Stromal cell of bone marrow (primary cell): ENCODE measurements at regions not wholly inside any gene's neighbourhood (a gene's known extent, or its start where the extent isn't known, plus 50 kb on each side); places are given as distances from the start of the nearest gene placed in this dataset.
"Not testable (repeated sequence)": the region's sequence is repeated elsewhere in the genome, so short reads cannot be mapped to it uniquely, and the experiment has no call there.

Experiments used
- DNase-seq: peaks from one replicate; pipeline ENCODE4 v3.0.0-alpha.2; 2012; ENCODE audit warnings: low read depth

DNA sequence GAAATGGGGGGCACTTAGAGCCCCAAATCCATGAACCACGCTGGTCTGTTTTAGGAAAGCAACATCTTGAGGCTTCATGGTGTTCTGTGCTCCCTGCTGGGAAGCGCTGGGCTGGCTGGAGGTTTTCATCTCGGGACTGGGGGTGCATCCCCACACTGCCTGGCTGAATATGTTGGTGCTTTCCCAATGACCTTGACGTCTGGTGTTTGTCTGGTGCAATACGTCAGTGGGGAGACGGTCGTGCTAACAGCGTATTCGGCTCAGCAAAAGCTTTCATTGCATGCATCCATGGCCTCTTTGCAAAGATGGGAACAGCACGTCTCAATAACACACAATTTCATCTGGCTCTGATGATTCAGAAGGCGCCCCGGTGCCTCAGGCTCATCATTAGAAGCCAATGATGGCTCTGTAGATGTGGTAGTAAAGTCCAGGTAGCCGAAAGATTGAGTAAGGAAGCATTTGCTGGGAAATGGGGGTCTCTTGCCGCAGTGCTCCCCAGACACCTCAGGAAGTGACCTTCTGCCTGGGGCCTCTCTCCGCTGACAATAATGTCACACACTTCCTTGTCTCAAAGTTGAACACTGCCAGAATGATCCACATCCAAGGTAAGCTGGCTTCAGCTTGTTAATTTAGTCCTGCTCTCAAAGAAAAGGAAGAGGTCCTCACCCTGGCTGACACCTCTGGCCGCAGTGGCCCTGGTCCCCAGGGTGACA is 97.7 kb downstream of the ING1 start:
- no peak for DNase-seq

DNA sequence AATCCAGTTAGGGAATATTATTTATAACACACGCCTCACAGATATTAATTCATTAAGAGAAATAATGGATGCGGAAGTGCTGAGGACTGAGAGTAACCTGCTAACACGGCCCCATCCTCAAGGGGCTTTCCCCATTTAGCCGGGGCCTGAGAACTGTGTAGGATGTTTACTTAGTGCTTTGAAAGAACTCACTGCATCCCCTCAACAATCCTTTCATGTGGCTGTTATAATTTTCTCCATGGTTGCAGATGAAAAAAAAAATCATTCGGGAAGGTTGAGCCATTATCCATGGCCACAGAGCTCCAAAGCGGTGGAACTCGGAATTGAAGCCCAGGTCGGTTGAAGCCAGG is 98.2 kb downstream of the ING1 start:
- DNase-seq, result no peak

DNA sequence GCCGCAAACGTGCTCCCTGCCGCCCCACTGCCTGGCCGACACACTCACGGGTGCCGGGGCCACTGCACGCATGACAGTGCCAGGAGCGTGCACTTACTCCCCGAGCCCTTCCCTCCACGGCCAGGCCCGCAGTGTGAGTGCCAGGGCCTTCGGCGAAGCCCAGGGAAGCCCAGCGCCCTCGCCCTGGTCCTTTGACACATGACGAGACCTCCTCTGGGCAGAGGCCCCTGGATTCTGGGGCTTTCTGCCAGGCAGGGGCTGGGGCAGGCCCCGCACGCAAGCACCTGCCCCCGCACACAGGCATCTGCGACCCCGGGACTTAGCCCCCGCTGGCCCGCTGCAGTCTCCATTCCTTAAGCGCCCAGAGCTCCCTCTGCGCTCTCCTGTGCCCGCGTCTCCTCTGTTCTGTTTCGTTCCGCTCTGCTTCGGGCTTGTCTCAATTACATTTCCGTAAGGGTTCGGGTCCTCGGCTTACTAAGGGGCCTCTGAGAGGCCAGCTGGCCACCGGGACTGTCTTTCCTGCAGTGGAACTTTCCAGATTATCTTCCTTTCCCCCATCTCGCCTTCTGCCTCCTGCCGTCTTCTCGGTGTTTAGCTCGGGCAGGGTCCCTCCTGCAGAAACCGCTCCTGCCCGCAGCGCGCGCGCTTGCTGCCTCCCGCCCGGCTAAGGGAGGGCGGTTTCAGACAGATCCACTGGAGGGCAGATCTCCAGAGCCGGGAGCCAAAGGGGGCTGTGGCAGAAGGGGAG is 98.8 kb downstream of the ING1 start:
- no peak for DNase-seq

DNA sequence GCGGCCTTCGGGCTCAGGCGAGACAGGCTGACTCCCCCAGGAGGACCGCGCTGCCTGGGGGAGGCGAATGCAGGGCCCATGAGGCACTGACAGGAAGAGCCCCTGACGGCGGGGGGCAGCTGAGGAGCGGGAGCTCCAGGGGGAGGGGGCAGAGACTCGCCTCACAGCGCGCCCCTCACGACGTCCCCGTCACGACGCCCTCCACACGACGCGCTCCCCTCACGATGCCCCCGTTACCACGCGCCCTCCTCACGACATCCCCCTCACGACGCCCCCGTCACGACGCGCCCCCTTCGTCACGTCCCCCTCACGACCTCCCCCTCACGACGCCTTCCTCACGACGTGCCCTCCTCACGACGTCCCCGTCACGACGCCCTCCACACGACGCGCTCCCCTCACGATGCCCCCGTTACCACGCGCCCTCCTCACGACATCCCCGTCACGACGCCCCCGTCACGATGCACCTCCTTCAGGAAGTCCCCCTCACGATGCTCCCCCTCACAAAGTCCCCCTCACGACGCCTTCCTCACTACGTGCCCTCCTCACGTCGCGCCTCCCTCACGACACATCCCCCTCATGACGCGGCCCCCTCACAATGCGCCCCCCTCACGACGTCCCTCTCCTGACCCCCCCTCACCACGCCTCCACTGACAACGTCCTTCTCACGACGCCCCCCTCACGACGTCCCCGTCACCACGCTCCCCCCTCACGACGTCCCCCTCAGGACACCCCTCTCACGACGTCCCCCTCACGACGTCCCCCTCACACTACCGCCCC is 99.6 kb downstream of the ING1 start:
- DNase-seq, result no peak

DNA sequence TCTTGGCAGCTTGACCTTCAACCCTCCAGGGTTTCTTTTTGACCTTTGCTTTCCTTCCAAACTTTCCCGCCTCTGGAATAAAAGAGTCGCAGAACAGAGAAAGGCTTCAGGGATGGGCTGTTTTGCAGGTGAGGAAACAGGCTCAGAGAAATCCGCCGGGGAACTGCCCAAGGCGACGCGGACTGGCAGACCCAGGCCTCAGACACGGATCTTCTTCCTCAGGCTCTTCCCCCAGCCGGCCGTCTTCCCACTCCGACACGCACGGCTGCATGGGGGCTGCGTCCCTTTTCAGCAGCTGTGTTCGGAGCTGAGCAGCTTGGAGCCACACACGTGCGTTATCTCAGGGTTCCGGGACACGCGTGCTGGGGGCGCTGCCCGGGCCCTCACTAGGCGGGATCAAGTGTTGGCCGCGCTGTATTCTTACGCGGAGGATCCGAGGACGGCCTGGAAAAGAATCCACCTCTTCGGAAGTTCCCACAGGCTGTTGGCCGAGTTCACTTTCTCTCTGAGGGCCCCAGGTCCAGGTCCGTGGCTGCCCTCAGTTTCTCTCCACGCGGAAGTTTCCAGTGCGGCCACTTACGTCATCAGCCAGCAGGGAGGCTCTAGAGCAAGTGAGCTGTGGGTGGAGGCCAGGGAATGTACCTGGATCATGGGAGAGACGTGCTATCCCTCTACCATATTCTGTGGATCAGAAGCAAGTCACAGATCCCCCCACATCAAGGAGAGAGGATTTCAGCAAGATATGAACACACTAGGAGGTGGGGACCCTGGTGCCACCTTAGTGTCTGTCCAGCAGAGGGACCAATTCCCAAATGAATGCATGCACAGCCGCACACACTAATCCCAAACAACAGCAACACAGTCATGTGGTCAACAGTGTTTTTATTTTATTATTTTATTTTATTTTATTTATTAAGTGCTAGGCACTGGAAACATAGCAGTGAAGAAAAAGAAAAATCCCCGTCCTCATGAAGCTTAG is 100.4 kb downstream of the ING1 start:
- no peak for DNase-seq

DNA sequence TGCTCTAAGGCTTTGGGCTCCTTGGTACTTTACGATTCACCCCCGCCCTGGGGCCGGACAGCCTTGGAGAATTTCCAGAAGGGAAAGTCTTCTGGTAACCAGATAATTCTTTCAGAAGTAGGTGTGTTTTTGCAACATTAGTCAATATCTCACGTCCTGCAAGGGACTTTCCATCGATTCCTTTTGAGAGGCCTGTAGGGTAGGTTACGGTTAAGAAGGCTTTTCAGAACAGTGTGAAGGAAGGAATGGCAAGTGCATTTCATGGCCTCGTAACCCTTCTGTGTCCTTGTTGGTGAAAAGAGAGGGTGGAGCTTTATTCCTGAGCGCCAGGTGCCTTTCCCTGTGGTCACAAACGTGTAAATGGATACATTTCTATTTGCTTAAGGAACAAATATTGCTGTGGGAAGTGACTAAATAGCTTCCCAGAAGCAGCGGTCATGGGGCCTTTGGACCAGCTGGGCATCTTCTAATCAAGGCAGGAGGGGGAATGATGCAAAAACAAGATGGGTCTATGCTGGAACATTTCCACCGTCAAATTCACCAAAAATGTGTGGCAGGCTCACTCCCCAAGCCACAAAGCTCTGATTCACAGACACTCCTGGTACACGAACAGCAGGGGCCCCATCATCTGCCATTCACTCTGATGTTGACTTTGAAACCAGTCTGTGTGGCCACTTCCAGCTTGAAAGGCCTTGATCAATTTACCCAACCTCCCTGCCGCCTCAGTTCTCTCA is 99.2 kb downstream of the ANKRD10 start:
- DNase-seq, result no peak

DNA sequence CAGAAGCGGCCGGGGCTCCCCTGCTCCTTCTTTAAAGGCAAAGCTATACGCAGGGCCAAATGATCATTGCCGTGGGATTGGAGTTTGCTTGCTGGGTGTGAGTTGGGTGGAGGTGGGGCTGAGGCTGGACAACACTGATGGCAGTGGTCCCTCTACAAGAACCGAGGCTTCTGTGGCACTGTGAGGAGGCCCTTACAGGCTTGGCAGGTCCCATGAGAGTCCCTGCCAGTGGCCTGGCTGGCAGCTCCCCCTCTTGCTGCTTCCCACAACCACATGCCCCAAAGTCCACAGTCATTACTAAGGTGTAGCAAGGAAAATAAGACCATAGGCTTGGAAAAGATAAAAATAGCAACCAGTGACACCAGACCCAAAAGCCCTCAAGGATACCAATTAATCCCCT is 98.4 kb downstream of the ANKRD10 start:
- no peak for DNase-seq

DNA sequence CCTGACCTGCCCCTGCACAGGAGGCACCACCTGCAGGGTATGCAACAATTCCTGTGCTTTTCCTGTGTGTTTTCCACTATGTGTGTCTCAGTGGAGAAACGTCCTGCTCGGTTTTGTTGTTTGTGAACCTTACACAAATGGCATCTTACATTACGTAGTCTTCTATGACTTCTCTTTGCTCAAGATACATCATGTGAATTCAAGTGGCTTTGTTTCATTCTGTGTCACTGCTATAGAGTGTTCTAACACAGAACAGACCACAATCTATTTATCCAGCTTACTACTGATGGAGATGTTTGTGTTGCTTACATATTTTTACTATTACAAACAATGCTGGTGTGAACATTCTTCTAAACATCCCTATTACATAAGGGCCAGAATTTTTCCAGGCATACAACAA is 97.7 kb downstream of the ANKRD10 start:
- DNase-seq, result no peak

DNA sequence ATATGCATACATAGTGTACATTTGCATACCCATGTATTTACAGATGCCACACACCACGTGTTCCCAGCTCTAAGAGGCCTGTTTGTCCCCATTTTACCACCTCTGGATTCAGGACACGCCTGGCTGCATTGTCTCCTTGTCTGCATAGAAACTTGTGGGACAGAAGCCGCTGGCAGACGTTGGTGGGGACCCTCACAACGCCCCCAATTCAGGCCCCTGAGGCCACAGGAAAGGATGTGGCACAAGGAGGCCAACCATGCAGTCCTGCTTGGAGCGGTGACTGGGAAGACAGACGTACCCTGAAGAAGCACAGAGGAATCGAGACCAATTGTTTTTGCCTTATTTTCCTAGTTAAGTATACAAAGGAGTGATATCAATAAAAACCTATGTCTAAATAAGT is 96.1 kb downstream of the ANKRD10 start:
- DNase-seq, result no peak

DNA sequence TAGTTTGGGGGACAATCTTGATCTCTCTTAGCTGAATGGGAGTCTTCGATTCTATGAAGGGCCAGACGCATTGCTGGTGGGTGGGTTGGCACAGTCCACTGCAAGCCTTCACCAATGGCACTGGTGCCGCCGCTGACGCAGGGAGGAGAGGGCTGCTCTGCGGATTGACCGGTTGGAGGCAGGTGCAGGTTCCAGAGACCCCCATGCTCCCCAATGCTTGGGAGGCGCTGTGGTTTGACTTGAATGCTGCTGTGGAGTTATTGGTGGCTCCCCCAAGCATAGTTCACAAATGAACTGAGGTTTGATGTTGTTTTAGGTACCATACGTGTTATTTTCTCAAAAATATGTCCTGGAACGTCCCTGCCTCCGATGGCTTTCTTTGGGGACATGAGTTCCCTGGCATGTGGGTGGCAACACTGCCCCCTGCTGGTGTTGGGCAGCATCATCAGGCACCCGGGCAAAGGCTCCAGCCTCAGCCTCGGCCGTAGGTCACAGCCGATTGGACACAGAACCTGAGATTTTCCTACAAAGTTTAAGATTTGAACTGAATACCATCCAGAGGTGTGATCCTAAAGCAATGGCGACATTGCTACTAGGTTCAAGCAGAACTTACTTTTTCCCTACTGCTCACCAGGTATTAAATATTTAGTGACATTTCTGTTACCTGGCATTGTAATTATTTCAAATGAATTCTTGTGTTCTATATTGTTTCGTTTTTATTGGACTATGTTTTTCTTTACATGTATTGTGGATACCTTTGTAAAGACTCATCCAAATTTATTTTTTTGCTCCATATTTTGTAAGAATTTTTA is 95.5 kb downstream of the ANKRD10 start:
- peak; percentile 45 for DNase-seq

DNA sequence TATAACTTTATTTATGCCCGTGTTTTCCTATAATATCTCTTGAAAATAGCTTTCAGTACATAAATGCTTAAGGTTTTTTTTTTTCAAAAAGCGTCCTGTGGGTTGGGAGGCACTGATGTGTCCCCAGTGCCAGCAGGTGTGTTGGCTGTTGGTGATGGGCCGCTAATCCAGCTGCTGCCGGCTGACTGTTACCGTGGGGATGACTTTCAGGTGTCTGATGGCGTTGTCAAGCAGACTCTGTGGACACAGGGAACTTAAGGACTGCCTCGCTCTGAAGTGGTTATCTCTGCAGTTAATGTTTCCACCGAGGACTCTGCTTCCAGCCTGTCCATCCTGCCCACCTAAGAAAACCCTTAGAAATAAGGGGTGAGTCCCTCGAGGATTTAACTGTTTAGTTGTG is 94.5 kb downstream of the ANKRD10 start:
- no peak for DNase-seq

DNA sequence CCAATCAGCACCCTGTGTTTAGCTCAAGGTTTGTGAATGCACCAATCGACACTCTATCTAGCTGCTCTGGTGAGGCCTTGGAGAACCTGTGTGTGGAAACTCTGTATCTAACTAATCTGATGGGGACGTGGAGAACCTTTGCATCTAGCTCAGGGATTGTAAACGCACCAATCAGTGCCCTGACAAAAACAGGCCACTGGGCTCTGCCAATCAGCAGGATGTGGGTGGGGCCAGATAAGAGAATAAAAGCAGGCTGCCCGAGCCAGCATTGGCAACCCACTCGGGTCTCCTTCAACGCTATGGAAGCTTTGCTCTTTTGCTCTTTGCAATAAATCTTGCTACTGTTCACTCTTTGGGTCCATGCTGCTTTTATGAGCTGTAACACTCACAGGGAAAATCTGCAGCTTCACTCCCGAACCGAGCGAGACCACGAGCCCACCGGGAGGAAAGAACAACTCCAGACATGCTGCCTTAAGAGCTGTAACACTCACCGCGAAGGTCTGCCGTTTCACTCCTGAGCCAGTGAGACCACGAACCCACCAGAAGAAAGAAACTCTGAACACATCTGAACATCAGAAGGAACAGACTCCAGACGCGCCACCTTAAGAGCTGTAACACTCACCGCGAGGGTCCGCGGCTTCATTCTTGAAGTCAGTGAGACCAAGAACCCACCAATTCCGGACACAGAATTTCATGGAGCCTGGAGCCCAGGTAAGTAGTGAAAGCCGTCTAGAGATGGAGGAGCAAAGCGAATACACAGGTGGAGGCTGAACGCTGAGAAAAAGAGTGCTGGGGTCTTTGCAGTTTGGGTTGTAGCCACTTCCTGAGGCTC is 92.8 kb downstream of the ANKRD10 start:
- DNase-seq, result not testable (repeated sequence)

DNA sequence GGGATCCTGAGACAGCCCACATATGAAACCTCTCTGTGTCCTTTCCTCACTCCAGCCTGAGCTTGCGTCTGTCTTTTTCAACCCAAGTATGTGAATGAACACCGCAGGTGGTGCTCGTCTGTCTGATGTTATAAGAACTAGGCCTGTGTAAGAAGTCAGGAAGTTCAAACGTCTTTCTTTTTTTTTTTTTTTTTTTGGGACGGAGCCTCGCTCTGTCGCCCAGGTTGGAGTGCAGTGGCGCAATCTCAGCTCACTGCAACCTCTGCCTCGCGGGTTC is 92.3 kb downstream of the ANKRD10 start:
- no peak for DNase-seq

DNA sequence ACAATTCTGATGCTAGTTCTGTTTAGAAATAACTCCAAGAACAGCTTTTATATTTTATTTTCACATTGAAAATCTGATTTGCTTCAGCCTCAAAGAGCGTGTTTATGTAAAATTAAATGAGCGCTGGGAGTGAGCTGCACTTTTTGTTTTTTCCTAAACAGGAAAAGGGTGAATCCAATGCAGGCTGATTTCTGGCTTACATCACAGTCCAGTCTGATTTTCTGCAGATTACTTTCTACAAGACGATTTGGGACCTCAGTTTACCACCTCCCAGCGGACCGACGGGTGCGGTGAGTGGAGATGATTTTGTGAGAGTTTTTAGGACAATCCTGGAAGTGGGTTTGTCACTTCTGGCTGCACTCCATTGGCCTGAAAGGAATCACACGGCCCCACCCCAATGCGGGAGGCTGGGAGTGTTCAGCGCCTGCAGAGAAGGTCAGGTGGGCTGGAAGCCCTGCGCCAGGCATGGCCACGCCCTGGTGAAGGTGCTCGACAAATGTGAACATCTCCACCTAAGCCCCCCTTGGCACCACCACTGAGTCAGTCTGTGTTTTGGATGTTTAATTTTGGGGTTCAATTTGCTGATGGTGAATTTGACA is 90.1 kb downstream of the ANKRD10 start:
- DNase-seq, result no peak

DNA sequence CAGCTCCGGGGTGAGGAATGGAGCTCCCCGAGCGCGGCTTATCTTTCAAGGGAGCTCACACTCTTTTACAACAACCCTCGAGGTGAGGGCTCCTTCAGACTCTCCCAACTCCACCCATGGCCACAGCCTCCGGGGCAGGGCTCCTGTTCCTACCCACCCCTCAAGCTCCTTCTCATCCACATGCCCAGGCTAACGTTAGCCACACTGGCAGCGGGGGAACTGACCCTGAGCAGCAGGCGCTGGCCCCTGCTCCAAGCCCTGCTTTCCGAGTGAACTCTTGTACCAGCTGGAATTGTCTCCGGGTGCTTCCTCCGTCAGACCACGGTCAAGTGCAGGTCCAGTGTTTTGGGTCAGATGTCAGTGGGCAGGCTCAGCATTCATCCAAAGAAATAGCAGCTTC is 89.4 kb downstream of the ANKRD10 start:
- DNase-seq, result no peak

DNA sequence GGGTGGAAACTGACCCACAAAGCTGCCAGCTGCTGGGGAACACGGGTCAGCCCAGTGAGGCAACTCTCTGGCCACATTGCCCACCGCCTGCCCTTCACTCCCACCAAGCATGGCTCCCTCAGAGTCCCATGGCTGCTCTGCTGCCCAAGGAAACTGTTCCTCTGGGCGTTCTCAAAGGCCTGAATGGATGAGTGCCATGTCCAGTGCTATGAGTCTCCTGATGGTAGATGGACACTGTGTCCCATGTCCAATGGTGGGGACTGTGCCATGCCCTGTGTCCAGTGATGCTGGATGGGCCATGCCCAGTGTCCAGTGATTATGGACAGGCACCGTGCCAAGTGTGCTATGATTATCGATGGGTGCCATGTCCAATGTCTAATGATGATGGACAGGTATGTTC is 88.8 kb downstream of the ANKRD10 start:
- no peak for DNase-seq

DNA sequence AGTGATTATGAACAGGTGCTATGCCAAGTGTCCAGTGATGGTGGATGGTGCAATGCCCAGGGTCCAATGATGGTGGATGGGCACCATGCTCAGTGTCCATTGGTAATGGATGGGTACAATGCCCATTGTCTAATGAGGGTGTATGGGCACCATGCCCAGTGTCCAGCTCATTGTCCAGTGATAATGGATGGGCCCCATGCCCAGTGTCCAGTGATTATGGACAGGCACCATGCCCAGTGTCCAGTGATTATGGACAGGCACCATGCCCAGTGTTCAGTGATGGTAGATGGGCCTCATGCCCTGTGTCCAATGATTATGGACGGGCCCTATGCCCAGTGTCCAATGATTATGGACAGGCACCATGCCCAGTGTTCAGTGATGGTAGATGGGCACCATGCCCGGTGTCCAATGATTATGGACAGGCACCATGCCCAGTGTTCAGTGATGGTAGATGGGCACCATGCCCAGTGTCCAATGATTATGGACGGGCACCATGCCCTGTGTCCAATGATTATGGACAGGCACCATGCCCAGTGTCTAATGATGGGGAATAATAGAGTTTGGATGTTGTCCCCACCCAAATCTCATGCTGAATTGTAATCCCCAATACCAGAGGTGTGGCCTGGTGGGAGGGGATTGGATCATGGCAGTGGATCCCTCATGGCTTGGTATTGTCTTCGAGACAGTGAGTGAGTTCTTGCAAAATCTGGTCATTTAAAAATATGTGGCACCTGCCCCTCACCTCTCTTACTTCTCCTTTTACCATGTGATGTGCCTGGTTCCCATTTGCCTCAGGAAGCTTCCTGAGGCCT is 87.8 kb downstream of the ANKRD10 start:
- no peak for DNase-seq
